GM21515 (cell line): ENCODE measurements at regions not wholly inside any gene's neighbourhood (a gene's known extent, or its start where the extent isn't known, plus 50 kb on each side); places are given as distances from the start of the nearest gene placed in this dataset.
"Not testable (repeated sequence)": the region's sequence is repeated elsewhere in the genome, so short reads cannot be mapped to it uniquely, and the experiment has no call there.

Experiments
- ATAC-seq: cut with Tn5 transposase; IDR thresholded peaks from one replicate; pipeline ENCODE4 v1.9.1; 2021; ENCODE audit not compliant: unreplicated experiment

DNA sequence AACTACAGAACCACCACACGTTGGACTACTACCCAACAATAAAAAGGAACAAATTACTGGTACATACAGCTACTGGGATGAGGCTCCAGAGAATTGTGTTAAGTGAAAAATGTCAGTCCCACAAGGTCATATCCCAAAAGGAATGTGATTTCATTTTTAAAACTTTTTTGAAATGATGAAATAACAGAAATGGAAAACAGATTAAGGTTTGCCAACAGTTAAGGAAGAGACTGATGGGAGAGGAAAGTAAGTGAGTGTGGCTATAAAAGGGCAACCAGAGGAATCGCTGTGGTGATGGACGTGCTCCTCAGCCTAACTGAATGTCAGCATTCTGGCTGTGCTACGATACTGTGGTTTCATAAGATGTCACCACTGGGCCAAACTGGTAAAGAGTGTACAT lies 512.8 kb downstream of the UQCRFS1 start:
- no peak for ATAC-seq

DNA sequence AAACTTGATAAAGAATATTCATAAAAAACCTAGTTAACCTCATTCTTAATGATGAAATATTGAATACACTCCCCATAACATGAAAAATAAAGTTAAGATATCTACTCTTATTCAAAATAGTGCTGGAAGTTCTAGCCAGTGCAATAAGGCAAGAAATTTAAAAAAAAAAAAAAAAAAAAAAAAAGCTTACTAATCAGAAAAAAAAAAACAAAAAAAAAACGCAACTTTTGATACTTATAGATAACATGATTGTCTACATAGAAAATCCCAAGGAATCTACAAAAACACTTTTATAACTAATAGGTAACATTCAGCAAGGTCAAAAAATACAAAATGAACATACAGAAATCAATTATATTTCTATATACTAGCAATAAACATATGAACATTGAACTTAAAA lies 515.6 kb downstream of the UQCRFS1 start:
- ATAC-seq, result no peak

DNA sequence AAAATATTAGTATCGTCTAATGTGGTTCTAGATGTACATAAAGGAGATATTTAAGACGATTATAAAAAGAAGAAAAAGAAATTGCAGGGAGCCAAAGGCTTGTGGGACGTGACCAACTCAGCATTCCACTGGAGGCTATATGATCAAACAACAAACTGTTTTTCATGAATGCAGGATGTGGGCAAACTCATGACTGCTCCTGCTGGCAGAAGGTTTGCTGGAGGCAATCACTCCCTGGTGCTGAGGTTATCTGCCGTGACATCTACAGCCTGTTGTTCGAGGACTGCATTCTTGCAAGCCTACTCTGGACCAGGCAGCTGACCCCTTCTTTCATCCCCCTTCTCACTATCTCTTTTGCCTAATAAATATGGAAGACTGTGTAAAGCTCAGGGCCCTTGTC lies 518.1 kb downstream of the UQCRFS1 start:
- no peak for ATAC-seq

DNA sequence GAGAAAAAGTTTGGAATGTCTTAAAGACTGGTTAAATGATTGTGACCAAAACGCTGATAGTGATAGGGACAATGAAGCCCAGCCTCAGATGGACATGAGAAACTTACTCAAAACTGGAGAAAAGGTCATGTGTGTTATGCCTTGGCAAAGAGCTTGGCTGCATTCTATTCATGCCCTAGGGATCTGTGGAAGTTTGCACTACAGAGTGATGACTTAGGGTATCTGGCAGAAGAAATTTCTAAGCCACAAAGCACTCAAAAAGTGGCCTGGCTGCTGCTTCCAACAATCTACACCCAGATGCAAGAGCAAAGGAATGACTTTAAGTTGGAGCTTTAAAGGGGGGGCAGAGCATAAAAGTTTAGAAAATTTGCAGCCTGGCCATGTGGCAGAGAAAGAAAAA lies 521.3 kb downstream of the UQCRFS1 start:
- no peak for ATAC-seq

DNA sequence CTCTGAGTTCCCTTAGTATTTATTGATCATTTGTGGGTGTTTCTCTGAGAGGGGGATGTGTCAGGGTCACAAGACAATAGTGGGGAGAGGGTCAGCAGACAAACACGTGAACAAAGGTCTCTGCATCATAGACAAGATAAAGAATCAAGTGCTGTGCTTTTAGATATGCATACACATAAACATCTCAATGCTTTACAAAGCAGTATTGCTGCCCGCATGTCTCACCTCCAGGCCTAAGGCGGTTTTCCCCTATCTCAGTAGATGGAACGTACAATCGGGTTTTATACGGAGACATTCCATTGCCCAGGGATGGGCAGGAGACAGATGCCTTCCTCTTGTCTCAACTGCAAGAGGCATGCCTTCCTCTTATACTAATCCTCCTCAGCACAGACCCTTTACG lies 523.5 kb downstream of the UQCRFS1 start:
- not testable (repeated sequence) for ATAC-seq

DNA sequence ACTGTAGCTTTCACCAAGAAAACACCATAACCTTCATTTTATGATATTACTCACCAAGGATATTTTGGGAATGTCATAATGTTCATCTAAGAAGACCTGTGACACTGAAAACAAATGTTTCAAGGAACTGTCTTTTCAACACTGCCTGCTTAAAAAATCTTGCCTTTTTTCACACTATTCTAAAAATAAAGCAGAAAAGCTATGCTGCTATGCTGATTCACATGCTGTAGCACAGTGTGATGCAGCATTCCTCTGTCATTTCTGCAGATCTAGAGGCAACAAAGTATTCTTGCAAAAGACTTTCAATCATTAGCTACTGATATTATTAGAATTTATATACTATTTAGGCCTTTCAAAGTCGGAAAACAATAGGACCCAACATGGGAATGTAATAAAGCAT lies 525.7 kb downstream of the UQCRFS1 start:
- ATAC-seq, result no peak

DNA sequence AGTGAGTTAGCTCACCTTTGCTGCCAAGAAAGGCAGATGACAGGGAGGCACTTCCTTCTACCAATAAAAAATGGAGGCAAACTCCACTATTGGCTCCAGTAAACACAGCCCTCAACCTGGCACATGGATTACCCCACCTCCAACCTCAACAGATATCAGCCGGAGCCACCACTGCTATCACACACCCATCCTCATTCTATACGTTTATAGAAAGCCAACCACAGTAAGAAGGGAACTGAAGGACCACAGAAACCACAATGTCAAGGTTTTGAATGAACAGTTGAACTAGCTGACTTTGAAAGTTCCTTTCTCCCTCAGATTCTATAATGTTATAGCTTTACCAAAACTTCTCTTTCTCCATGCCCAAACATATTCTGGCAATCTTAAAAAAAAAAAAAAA lies 526.2 kb downstream of the UQCRFS1 start:
- ATAC-seq, result no peak

DNA sequence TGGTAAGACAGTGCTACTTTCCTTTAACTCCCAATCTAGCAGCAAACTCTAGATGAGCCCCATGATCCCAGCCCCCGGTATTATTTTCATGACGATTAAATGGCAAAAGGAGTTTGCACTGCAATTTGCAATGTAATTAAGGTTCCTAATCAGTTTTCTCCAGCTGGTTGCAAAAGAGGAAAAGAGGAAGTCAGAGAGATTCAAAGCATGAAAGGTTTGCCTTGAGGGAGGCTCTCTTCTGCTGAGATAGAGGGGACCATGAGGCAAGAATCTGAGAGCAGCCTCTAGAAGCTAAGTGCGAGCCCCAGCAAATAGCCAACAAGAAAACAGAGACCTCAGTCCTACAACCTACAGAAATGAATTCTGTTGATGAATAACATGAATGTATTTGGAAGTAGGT lies 527.1 kb downstream of the UQCRFS1 start:
- no peak for ATAC-seq

DNA sequence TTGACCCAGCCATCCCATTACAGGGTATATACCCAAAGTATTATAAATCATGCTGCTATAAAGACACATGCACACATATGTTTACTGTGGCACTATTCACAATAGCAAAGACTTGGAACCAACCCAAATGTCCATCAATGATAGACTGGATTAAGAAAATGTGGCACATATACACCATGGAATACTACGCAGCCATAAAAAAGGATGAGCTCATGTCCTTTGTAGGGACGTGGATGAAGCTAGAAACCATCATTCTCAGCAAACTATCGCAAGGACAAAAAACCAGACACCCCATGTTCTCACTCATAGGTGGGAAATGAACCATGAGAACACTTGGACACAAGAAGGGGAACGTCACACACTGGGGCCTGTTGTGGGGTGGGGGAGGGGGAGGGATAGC lies 527.9 kb downstream of the UQCRFS1 start:
- ATAC-seq, result not testable (repeated sequence)

DNA sequence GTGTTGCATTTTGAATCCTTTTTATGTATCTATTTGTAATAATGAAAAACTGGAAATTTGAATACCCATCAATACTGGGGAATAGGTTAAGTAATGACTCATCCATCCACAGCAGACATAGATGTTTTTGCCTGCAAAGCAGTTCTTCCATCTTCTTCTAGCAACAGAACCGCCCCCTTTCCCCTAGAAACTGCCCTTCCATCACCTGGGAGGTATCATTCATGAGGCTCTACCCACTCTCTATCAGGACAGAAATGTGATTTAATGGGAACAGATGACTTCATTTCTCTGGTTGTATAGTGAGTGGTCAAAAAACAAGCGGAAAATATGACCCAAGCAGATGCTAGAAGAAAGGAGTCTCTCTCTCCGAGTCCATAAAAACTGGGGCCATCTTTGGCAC lies 532.8 kb downstream of the UQCRFS1 start:
- no peak for ATAC-seq

DNA sequence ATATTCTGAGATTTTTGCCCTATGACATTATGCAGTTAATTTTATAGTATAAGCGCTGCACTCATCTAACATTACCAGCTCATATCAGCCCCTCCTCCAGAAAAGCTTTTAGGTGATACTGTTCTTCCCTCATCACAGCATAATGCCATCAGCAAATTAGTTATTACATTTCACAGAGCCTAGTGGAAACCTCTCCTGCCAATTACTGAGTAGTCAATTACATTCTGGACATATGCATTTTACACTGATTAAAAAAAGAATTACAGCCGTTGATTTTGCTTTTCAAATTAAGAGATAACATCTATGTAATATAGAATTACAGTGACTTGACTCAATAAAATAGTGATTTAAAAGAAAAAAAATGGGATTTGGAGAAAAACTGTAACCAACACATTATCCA lies 542.1 kb downstream of the UQCRFS1 start:
- ATAC-seq, result no peak

DNA sequence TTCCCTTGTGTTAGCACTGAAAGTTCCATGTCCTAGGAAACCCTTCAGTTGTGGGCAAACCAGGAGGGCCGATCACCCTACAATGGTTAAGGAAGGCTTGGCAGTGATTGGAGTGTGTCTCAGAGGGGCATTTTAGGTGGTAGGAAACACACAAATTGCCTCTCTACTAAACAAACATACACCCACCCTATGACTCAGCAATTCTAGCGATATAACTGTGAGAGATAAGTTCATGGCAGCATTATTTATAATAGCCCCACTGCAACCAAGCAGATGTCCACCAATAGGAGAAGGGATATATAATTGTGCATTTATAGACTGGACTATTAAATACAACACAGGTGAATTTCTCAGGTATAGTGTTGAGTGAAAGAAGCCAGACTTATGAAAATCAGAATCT lies 543.1 kb downstream of the UQCRFS1 start:
- ATAC-seq, result no peak

DNA sequence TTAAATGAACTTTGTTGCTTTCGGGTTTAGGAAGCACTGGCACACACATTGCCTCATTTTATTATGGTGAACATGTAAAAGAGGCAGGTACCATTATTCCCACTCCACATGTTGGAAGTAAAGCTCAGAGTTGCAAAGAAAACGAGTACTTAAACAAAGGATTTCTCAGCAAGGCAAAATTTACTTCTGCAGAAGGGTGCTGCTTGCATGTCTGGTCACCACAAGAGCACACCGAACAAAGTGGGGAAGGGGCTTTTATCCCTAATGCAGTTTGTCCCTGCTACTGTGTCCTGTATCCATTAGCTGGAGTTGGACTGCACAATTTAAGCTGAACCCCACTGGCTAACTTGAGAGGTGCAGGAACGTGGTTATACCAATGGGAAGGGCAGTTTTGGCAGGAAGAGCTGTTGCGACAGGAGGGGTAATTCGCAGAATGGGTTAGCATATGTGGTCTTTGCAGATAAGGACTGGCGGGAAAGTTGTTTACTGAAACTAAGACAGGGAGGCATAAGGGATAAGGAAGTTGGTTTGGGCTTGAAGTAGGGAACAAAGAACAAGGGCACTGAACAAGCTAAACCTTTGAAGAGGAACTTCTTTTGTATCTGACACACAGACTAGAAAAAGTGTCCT lies 545.5 kb downstream of the UQCRFS1 start:
- no peak for ATAC-seq

DNA sequence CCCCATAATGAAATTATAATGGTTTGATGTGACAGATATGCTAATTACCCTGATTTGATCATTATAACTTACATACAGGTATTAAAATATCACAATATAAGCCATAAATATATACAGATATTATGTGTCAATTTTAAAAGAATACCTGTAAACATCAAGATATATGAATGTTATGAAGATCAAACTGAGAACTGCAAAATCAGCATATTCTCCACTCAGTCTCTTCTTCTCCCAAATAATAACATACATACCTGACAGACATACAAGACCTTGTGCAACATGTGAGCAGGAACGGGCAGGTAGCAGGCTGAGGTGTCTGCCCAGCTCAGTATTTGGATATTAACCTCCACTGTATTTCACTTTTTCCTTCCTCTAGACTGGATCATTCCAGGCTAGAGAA lies 547.2 kb downstream of the UQCRFS1 start:
- ATAC-seq, result no peak

DNA sequence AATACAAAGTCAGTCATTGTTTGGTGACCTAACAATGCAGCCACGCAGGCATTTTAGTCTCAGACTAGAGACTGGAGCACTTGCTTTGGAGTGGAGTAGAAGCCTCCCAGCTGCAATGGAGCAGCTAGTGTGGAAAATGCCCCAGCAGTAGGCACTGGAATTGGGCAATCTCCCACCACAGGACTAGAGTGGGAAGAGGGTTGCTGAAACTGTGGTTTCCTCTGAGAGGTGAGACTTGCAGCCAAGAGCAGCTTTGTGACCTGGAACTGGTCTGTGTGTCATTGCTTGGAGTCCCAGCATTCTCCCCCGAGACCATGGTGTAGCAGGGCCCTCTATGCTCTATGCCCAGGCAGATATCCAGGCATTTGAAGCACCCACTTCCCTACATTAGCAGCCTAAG lies 556.3 kb downstream of the UQCRFS1 start:
- ATAC-seq, result no peak

DNA sequence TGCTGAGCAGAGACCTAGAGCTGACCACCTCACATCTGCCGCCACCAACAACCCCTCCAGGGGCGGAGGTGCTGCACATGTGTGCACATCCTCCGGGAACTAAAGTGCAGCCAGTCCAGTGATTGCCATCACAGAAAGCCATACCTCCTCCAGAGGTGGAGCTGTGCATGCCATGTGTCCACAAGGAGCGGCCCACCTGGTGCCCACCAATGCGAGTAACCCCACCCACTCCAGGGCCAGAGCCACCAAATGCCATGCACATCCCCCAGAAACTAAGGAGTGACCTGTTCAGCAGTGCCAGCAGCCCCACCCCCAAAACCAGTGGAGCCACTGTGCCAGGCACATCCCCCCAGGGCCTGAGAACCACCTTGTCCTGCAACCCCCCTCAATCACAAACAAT lies 557.9 kb downstream of the UQCRFS1 start:
- no peak for ATAC-seq

DNA sequence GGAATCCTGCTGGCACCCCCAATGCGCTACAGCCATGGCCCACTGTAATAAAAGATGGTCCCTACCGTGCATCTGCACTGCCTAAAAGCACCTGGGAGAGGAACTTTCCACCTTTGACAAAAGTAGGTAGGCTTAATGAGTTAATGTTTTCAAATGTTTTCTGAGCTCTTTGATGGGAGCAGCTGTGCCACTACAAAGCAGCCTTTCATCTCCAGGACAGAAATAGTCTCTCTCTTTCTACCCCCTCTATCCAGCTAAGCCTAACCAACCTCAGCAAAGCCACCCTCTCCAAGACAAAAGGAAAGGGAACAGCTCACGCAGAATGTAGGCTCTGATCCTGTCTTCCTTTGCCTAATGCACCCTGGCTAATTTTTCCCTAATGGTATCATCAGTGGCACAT lies 560.2 kb downstream of the UQCRFS1 start:
- no peak for ATAC-seq

DNA sequence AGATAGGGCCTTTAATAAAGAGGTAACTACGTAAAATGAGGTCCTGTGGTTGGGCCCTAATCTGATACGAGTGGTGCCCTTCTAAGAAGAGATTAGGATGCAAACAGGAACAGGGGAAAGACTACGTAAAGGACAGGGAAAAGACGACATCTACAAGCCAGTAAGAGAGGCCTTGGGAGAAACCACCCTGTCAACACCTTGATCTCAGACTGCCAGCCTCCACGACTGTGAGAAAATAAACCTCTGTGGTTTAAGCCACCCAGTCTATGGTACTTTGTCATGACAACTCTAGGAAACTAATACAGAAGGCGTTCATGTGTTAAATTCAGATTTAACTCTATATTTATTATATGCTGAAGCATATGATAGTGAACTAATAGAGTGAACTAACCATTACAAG lies 566.3 kb downstream of the UQCRFS1 start:
- no peak for ATAC-seq

DNA sequence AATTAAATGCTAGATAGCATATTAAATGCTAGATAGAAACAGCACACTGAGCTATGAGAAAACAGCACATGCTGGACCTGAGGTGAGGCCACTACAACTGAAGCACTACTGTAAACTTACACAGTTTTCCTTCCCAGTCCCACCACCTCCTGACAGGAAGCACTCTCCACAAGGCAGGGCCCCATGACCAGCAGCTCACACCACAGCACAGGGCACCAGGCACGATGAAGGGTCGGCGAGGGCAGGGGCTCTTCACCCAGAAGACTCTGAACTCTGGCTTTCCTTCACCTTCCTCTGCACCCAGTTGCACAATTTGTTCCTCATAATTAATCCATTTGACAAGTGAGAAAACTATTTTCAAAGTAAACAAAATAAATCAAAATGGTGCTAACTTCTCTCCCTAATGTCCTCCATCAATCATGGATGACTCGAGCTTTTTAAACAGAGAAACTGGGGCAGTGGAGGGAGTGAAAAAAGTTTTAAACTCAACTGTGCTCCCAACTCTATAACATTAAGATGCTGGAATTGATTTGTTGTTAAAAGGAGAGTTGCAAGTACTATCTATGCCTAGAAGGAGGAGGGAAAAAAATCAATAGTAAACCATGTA lies 568.7 kb downstream of the UQCRFS1 start:
- ATAC-seq, result no peak

DNA sequence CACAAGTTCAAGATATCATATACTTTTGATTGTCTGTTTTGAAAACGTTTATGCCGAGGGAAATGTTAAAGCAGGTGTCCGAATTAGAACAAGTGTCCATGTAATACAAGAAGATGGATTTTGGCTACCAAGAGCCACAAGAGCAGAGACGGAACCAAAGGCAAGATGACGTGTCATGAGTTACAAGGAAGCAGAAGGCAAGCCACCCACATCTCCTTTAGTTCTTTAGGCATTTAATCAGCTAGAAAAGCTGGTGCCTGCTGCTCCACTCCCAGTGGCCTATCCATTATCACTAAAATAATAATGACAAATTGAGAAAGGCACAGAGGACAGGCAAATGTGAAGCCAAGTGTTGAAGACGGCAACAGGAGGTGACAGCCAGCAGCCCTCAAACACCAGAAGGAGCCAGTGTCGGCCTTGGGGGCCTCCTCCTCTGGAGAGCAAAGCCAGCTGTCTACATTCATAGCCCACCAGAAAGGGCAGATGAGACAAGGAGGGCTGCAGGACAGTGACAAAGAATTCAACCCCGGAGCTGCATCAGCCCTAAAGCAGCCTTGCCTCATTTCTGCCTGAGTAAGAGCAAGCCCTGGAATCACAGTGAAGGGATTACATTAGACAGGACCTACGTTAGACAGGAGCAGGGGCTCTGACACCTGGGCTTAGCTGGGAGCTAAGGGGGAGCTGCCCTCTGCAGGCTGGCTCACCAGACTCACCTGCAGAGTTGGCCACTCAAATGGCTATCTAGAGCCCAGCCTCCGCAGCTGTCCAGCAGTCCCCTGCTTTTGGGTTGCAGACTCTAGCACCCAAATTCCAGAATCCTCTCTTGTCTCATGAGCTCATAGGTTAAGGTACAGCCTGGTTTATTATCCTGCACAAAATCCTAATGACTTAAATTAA lies 569.9 kb downstream of the UQCRFS1 start:
- no peak for ATAC-seq

DNA sequence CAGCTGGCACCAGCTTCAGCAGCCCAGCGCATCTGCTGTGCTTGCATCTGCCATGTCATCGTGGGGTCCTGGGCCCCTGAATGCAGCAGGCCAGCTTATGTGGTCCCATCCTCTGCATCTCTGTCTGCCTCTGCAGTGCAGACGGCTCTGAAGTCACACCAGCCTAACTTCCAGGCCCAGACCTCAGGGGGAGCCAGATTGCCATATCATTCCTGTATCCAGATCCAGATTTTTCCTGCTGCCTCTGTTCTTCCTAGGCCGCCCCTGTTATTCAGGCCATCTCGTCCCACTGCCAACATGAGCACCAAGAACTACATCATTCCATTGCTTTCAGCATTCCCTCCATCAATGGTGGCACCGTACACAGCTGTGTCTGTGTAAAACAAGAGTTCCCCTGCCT lies 571.6 kb downstream of the UQCRFS1 start:
- no peak for ATAC-seq

DNA sequence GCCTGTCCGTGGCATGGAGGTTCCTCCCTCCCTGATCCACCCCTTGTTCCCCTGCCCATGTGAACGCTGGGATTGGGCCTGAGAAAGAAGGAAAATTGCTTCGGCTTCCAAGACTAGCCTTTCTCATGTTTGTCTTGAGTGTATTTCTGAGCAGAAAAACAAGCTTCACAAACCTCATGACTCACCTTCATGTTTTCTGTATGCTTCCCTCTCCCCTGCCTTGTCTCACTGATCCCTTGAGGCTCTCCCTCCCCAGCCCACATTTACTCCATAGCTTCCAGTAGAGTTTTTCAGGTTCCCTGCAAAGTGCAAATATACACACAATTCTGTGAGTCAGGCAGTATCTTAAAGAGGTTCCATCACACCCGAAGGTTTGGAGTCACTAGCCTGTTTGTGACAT lies 572.4 kb downstream of the UQCRFS1 start:
- no peak for ATAC-seq
